ENCODE measurements at regions not wholly inside any gene's neighbourhood (a gene's known extent, or its start where the extent isn't known, plus 50 kb on each side); places are given as distances from the start of the nearest gene placed in this dataset.

DNA sequence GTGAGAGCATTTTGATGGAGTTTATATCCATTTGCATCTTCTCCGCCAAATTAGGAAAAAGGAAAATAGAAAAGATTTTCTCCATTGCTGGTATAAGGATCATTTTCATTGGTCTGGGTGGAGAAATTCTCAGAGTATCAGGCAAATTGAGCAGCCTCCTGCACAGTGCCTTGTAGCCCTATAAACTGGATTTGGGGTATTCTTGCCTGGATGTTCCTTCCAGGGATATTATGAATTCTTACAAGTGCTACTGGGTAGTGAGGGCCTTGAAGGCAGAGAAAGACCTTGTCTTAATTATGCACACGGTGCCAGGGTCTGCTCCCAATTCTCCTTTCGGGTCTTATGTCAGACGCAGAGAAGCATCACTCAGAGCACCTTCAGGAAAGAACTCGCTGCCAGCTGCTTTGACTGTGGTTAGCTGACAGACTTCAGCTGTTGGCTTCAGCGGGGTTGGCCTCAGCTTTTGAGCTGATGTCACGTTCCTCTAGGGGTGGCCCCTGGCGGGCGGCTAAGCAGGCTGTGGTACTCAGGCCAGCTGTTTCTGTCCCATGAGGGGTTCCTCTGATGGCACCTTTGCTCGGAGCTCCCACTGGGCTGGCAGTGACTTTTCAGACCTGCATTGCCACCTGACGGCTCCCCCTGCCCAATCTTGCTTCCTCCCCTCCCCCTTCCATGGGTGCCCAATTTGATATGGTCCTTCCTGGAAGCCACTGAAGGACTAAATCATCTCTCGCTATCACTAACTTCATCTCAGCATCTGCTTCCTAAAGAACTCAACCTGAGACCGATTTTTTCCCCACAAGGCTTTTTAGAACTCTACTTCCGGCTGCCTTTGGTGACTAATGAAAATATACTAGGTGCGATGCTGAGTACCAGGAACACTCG lies 519.5 kb downstream of the BCOR start:
- TF ChIP-seq, protein P1, sequence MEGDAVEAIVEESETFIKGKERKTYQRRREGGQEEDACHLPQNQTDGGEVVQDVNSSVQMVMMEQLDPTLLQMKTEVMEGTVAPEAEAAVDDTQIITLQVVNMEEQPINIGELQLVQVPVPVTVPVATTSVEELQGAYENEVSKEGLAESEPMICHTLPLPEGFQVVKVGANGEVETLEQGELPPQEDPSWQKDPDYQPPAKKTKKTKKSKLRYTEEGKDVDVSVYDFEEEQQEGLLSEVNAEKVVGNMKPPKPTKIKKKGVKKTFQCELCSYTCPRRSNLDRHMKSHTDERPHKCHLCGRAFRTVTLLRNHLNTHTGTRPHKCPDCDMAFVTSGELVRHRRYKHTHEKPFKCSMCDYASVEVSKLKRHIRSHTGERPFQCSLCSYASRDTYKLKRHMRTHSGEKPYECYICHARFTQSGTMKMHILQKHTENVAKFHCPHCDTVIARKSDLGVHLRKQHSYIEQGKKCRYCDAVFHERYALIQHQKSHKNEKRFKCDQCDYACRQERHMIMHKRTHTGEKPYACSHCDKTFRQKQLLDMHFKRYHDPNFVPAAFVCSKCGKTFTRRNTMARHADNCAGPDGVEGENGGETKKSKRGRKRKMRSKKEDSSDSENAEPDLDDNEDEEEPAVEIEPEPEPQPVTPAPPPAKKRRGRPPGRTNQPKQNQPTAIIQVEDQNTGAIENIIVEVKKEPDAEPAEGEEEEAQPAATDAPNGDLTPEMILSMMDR (IDR thresholded peaks at IDR 0.05), result no peak
- TF ChIP-seq POLR2A (IDR thresholded peaks at IDR 0.05), result no peak

Measured in uterus (tissue), 2 donors.